ENCODE measurements at regions not wholly inside any gene's neighbourhood (a gene's known extent, or its start where the extent isn't known, plus 50 kb on each side); places are given as distances from the start of the nearest gene placed in this dataset.

- TF ChIP-seq CTCF (IDR thresholded peaks at IDR 0.05) = no peak
- DNase-seq (ENCODE audit: low spot score) = no peak
- Histone ChIP-seq H3K27ac (no peak overlapping the region), H3K4me3 (no peak overlapping the region)
Measured at GRCh38 chr16:86876499-86876898, 298.1 kb downstream of the FOXL1 start.

- no peak for TF ChIP-seq CTCF (IDR thresholded peaks at IDR 0.05)
- Histone ChIP-seq H3K27ac (no peak overlapping the region), H3K4me3 (no peak overlapping the region)
- DNase-seq (ENCODE audit: low spot score) = no peak
Measured at GRCh38 chr16:86877108-86877507, 298.8 kb downstream of the FOXL1 start.

GRCh38 chr16:86877835-86878234 lies 299.5 kb downstream of the FOXL1 start:
- no peak overlapping the region for H3K4me3 ChIP-seq

GRCh38 chr16:86878236-86879080 lies 300.1 kb downstream of the FOXL1 start:
- no peak for DNase-seq (ENCODE audit: low spot score)
- no peak overlapping the region for H3K27ac ChIP-seq

More at GRCh38 chr16:86877835-86878234, 299.5 kb downstream of the FOXL1 start:
- no peak for DNase-seq (ENCODE audit: low spot score)
- no peak overlapping the region for H3K27ac ChIP-seq
- no peak for TF ChIP-seq CTCF (IDR thresholded peaks at IDR 0.05)

GRCh38 chr16:86879268-86879667 lies 300.9 kb downstream of the FOXL1 start:
- no peak for TF ChIP-seq CTCF (IDR thresholded peaks at IDR 0.05)
- H3K27ac ChIP-seq = no peak overlapping the region
- no peak for DNase-seq (ENCODE audit: low spot score)
- H3K4me3 ChIP-seq = no peak overlapping the region

More at GRCh38 chr16:86878236-86879080, 300.1 kb downstream of the FOXL1 start:
- no peak for TF ChIP-seq CTCF (IDR thresholded peaks at IDR 0.05)
- H3K4me3 ChIP-seq = no peak overlapping the region

- Histone ChIP-seq H3K27ac (no peak overlapping the region), H3K4me3 (no peak overlapping the region)
- DNase-seq (ENCODE audit: low spot score) = no peak
- TF ChIP-seq CTCF (IDR thresholded peaks at IDR 0.05) = no peak
Measured at GRCh38 chr16:86880316-86881117, 302.2 kb downstream of the FOXL1 start.

Measured in coronary artery (tissue), 2 donors.